HG03159 (cell line): ENCODE measurements at regions not wholly inside any gene's neighbourhood (a gene's known extent, or its start where the extent isn't known, plus 50 kb on each side); places are given as distances from the start of the nearest gene placed in this dataset.
"Not testable (repeated sequence)": the region's sequence is repeated elsewhere in the genome, so short reads cannot be mapped to it uniquely, and the experiment has no call there.

Experiments used
- ATAC-seq: cut with Tn5 transposase; IDR thresholded peaks from one replicate; pipeline ENCODE4 v1.9.1; 2021; ENCODE audit warnings: mild to moderate bottlenecking, moderate library complexity; ENCODE audit not compliant: unreplicated experiment

DNA sequence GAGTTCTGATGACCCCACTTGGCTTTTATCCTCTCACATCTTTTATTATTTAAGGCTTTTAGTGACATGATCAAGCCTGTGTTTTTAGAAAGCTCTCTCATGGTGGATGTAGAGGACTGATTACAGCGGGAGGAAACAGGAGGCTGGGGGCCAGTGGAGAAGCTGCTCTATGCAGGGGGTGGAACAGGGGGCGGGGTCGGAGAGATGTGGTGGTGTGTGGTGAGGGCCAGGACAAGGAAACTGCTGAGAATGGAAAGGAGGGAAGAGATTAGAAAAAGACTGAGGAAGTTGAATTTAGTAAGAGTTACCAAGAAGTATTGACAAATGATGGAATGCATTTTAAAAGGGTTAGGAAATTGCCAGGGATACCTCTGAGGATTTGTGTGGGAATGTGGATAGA lies 292.2 kb downstream of the ZIC3 start:
- no peak for ATAC-seq

DNA sequence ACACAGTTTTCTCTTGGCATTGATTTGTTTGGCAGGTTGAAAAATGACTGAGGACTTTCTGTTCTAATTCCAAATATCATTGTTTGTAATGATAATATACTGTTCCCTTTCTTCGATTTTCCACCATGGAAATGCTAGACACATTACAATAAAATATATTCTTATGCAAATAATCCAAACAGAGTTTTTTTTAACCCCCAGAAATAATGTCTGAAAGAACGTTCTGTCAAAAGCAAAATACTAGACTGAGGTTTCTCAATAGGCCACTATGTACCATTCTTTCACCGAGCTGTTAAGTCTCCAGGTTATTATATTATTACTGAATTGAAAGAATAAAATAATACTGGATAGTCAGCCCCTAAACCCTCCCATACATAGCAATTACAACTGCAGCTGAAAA lies 312.5 kb downstream of the ZIC3 start:
- ATAC-seq, result no peak

DNA sequence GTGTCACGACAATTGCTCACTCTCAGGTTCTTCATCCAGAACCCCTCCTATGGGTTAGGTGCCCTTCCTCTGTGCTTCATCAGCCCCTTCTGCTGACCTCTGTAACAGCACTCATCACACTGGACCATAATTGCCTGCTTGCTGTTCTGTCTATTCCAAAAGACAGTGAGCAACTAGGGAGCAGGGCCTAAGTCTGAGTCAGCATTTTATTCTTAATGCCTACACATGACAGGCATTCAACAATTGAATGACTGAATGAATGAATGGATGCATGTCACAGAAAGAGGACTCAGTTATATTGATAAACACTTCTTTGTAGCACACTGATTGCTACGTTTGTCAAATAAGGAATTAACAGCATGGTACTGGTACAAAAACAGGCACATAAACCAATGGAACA lies 317.0 kb downstream of the ZIC3 start:
- ATAC-seq, result no peak

DNA sequence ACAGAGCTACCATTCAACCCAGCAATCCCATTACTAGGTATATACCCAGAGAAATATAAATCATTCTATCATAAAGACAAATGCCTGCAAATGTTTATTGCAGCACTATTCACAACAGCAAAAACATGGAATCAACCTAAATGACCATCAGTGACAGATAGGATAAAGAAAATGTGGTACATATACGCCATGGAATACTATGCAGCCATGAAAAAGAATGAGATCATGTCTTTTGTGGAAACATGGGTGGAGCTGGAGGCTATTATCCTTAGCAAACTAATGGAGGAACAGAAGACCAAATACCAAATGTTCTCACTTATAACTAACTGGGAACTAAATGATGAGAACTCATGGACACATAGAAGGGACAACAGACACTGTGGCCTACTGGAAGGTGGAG lies 318.9 kb downstream of the ZIC3 start:
- not testable (repeated sequence) for ATAC-seq

DNA sequence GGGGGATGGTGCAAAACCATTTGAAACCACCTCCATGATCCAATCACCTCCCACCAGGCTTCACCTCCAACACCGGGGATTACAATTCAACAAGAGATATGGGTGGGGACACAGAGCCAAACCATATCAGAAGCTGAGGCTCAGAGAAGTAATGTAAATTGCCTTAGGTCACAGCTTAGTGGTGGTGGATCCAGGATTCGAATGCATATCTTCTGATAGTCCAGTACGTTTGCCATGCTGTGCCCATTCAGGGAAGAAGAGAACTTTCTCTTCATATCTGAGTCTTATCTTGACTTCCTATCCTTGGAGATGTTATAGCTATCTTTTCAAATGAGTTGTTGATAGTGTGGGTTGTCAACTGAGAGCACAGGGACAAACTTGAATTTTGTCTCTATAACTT lies 325.5 kb downstream of the ZIC3 start:
- no peak for ATAC-seq

DNA sequence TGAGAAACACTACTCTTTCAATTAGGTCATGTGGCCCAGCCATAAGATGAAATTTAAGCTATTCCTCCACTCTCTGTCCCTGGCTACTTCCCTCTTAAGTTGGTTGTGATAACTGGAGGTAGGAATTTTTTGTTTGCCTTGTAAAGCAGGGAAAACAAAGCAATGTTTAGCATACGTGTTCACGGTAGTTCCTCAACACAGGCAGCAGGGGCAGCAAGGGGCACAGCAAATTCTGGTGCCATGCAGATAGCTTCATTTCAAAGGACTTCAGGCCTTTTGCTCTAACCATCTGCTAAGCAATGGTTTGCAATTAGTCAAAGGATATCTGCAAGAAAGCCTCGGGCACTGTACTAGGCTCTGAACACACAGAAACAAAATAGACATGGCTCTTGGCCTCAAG lies 330.2 kb downstream of the ZIC3 start:
- ATAC-seq, result no peak

DNA sequence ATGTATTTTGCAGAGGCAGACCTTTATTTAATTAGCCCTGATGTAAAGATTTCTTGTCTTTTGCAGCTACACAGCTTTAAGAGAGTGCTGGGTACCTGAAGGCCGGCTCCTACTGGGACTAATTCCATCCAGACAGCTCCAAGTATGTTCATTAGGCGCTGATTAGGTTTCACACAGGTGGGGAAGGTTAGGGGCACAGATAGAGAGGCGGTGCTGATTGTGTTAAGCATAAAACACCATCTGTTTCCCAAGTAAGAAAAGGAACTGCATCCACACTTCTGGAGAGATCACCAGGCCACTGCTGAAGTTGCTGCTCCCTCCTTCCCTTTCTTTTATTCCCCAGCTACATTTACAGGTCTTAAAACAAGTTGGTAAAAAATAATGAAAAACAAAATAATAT lies 349.5 kb downstream of the ZIC3 start:
- no peak for ATAC-seq

DNA sequence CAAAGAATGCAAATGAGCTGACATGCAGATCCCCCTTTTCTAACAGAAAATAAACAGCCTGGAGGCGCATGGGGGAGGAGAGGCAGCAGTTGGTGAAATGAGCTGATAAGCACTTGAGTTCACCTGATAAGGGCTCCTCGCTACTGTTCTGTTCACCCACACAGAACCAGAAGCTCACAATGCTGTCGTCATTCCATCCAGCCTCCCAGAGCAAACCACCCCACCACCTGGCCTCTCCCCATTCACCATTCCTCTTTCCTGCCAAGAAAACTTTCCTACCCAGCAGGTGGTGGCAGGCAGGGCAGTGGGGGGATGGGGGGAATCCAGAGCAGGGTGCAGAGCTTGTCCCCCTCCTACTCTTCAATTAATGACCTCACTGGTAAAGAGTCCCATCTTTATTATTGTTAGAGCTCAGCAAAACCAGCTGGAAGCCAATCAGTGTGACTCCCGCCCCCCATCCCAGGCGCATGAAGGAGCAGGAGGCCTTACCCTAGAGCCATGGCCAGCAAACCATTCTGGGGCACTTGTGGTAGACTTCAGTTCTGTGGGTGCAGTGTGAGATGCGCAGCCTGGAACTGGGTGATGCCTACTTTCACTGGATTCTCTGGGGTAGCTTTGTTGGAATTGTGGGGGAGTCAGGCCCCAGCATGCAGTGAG lies 350.3 kb downstream of the ZIC3 start:
- no peak for ATAC-seq

DNA sequence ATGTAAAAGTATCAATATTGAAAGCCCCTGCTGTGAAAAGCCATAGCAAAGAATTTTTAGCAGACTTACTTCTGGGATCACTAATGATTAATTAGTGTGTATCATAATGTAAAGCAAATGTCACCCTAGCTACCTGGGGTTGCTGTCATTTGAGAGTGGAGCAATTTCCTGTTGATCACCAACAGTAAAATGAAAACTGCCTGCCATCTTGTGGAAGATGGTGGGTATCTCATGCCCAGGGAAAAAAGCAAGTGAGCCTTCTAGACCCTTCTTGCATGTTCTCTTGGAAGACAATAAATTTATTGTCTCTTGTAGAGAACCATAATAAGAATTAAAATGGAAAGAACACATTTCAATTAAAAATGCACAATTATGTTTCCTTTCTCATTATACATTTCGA lies 360.2 kb downstream of the ZIC3 start:
- ATAC-seq, result no peak

DNA sequence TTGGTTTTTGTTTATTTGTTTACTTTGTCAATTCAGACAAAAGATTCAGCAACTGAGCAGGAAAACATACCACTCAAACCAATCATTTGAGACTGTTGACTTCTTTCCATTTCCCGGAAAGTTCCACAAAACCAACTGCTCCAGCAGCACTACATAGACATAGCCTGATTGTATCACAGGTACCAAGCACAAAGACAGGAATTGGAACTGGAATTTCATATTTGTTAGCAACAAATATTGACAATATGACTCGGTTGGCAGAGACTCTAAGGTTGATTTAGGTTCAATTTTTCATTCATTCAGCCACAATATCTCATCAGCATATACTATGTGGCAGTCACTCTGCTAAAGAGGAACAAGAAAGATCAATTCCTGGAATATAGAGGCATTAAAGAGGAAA lies 364.0 kb downstream of the ZIC3 start:
- no peak for ATAC-seq

DNA sequence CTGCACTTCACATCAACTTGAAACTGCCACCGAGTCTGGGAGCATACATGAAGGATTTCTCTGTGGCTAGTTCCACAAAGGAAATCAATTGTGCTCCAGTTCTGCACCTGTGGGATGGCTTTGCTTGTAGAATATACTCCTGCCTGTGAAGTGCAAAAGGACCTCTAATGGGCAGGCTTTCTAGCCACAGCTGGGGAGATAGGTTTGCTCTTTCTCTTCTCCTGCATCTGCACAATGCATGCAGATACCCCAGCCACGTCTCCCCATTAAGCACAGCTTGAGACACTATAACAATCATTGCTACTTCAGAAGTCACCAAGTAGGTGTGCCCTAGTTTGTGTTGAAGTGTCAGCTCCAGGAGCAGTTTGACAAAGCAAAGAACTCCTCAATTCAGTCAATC lies 364.6 kb downstream of the ZIC3 start:
- no peak for ATAC-seq

DNA sequence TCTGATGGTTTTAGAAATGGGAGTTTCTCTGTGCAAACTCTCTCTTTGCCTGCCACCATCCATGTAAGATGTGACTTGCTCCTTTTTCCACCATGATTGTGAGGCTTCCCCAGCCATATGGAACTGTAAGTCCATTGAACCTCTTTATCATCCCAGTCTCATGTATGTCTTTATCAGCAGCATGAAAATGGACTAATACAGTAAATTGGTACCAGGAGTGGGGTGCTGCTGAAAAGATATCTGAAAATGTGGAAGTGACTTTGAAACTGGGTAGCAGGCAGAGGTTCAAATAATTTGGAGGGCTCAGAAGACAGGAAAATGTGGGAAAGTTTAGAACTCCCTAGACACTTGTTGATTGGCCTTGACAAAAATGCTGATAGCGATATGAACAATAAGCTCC lies 368.3 kb downstream of the ZIC3 start:
- ATAC-seq, result not testable (repeated sequence)

DNA sequence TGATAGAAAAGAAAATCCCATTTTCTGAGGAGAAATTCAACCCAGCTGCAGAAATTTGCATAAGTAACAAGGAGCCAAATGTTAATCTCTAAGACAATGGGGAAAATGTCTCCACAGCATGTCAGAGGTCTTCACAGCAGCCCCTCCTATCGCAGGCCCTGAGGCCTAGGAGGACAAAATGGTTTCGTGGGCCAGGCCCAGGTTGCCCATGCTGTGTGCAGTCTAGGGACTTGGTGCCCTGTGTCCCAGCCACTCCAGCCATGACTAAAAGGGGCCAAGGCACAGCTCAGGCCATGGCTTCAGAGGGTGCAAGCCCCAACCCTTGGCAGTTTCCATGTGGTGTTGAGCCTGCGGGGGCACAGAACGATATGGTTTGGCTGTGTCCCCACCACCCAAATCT lies 369.0 kb downstream of the ZIC3 start:
- not testable (repeated sequence) for ATAC-seq

DNA sequence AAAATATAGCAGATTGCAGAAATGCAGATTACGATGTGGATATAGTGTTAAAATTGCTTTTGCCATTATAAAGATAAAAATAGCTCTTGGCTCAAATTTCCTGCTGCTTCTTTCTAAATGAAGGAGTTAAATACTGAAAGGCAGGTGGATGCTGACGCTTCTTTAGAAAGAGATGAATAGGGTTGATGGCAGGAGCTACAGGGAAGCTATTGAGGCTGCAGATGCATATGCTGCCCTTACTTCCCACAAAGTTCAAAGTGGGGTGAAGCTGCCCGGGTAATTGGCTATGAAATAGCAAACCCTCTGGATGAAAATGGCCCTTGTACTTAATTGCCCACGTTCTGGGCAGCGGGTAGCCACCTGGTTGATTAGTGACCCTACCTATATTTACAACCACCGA lies 379.5 kb downstream of the ZIC3 start:
- ATAC-seq, result no peak

DNA sequence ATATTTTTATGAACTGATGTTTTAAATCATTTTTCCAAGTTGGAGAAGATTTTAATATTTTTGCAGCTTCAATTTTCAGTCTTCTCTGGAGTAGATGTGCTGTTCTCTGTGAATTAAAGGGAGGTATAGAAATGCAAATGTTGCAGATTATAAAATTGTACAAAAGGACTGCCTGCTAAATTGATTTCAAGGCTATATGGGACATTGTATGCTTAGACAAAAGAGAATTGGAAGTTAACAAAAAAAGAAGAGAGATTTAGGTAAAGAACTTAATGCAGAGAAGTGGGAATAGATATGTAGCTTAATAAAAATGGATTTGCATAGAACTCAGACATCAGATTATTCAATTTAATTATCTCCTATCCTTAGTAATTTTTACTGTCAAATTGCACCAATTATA lies 403.3 kb downstream of the ZIC3 start:
- no peak for ATAC-seq

DNA sequence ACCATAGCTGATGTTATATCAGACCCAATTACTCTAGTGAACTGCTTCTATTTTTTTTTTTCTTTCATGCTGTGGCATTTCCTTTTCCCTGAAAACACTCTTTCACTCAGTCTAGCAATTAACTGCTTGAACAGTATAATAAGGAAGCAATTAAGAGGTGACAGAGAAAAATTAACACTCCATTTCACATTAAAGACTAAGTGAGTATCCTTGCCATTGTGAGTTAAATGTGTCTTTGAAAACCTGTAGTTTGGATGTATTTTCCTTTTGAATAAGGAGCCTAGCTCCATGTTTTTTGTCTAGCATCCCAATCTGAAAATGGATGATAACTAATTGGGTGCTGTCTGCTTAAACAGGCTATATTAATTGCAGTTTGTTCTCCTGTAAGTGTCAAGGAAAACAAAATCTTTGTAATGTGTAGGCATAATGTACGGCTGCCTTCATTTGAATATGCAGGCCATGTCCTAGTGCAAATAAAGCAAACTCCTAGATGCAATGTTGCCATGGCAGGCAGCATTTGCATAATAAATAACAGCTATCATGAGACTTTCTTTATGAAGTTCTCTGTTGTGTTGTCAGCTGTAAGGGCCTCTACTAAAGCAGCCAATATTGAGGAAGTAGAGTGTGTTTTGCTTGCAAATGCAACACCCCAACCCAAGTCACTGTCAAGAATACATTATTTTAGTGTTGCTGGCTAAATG lies 416.7 kb downstream of the ZIC3 start:
- no peak for ATAC-seq

DNA sequence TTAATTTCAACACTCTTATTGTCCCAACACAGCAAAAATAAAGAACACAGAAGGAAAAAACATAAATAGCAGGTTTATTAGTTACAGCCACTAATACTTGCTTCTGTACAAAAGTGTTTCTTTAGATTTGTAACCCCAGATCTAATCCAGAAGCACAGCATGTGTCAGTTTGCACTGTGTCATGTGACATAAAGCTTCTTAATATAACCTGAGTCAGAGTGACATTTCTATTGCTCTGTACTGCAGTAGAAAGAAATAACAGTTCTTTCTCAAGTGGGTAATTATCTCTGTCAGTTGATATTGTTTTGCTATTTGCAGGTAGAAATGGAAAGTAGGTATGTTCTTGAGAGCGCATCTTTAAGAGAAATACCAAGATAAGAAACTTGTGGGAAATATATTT lies 422.5 kb downstream of the ZIC3 start:
- no peak for ATAC-seq

DNA sequence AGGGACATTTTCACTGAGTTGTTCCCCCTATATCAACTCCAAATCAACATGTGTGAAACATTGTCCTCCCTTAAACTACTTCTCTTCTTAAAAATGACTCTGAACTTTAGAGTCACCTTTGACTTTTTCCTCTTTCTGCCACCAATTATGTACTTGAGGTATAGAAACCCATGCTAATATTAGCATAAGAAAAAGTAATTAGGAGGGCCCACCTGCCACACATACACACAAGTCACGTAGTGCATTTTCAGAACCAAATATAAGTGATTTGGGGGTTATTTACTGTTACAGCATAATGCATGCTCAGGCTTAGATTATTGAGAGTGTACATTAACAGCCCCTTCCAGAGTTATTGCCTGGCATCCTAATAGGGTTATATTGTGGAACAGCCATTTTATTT lies 432.7 kb downstream of the ZIC3 start:
- ATAC-seq, result no peak

DNA sequence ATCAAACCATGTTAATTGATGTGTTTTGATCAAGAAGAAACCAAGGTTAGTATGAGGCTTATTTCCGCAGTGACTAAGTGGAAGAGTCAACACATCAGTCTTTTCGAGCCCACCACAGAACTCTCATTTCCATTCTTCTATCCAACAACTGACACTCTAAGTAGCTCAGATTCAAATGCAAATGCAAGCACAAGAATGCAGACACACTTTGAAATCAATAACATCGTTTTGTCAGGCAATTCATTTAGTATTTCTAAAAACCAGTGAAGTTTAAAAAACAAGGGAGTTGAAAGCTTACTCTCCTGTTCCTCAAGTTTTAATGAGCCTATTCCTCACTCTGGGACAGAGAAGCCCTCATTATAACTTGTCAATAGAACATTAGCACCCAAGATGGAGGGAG lies 433.1 kb downstream of the ZIC3 start:
- no peak for ATAC-seq

DNA sequence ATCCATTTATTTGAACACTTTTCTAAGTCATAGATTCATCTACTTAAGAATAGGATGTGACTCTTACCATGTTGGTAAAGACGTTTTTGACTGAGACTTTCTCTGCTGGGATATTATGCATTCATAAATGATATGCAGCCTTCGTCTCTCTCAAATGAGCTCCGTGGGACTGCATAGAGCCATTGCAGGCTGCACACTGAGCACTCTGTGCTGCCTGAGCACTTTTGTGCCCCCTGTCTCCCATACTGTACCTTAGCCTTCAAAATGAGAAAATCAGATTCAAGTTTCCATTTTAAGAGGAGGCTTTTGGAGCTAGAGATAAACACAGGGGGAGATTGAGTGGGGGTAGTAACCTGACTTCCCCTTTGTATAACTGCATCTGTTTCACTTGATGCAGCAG lies 433.6 kb downstream of the ZIC3 start:
- no peak for ATAC-seq

DNA sequence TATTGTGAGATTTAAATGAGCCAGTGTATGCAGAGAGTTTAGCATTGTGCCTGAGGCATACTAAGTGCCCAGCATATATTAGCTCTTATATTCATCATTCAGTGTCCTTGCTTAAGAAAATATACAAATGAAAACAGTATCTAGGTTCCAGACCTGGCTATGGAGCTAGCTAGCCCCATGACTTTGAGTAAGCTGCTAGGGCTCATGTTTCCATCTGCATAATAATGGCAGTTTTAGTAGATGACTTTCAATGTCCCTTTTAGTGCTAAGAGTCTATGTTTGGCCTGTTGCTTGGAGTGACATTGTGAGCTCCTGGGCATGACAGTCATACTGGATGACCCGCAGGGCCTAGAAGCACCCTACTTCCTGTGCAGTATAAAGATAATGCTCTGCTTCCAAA lies 435.3 kb downstream of the ZIC3 start:
- no peak for ATAC-seq

DNA sequence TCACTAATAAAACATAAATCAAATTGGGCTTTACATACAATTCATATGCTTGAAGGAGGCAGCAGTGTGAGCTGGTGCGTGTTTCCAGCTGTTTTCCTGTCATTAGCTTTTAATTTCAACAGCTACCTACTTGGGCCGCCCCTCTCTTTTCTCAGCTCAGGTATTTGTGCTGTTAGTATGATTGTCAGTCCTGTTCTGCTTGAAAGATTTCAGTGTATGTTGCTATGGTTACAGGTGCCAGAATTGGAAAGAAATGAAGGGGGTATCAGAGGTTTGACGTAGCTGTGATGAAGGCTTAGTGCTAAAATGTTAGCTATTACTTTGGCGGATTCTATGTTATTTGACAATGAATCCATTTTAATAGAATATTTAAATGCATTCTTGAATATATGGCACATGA lies 440.3 kb downstream of the ZIC3 start:
- ATAC-seq, result no peak

DNA sequence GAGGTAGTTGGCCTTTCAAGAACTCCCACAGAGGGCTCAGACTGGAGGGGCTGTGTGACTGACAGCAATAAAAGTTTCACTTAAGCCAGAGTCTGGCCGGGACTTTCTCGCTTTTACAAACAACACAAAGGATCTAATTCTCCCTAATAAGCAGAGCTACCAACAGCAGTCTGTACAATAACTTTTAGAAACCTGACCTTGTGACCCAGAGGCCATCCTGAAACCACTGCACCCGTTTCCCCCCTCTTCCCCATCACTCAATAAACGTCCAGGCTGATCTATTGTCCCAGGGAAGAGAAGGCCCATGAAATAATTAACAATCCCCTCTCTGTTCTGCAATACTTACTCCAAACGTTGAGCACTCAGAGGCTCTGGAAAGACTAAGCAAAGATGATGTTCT lies 442.4 kb downstream of the ZIC3 start:
- ATAC-seq, result no peak
